GM18909 (cell line): ENCODE measurements at regions not wholly inside any gene's neighbourhood (a gene's known extent, or its start where the extent isn't known, plus 50 kb on each side); places are given as distances from the start of the nearest gene placed in this dataset.
"Not testable (repeated sequence)": the region's sequence is repeated elsewhere in the genome, so short reads cannot be mapped to it uniquely, and the experiment has no call there.

Experiments
- ATAC-seq: cut with Tn5 transposase; IDR thresholded peaks from one replicate; pipeline ENCODE4 v1.9.1; 2021; ENCODE audit warnings: mild to moderate bottlenecking; ENCODE audit not compliant: unreplicated experiment, poor library complexity

GRCh38 chr2:150222379-150222778 is 265.1 kb downstream of the RND3 start:
- ATAC-seq, result no peak

GRCh38 chr2:150219861-150220260 is 267.6 kb downstream of the RND3 start:
- ATAC-seq, result no peak

GRCh38 chr2:150215041-150215440 is 272.4 kb downstream of the RND3 start:
- ATAC-seq, result no peak

DNA sequence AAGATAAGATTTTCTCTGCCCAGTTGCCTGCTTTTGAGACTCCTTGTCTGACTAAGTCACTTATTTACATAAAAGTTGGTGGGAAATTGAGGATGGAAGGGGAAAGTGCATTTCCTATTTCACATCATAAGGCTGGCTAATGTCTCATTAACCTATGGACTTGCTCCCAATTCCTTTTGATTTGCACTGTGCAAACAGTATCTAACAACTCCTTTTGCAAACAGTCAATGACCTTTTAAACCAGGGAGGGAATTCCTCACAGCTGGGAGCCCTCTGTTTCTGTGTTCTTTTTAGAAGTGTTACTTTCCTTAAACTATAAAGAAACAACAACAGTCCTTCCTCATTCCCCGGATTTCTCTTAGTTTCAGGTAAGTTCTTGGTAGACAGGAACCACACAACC is 272.8 kb downstream of the RND3 start:
- no peak for ATAC-seq

- no peak for ATAC-seq
Measured at GRCh38 chr2:150212722-150213171, 274.7 kb downstream of the RND3 start.

GRCh38 chr2:150211164-150211631 is 276.3 kb downstream of the RND3 start:
- ATAC-seq, result no peak

GRCh38 chr2:150209746-150210145 is 277.7 kb downstream of the RND3 start:
- no peak for ATAC-seq

- ATAC-seq, result no peak
Measured at GRCh38 chr2:150208689-150209088, 278.8 kb downstream of the RND3 start.

- ATAC-seq, result no peak
Measured at GRCh38 chr2:150207979-150208378, 279.5 kb downstream of the RND3 start.

- no peak for ATAC-seq
Measured at GRCh38 chr2:150204451-150204850, 283.0 kb downstream of the RND3 start.

- not testable (repeated sequence) for ATAC-seq
Measured at GRCh38 chr2:150194816-150195215, 292.7 kb downstream of the RND3 start.

DNA sequence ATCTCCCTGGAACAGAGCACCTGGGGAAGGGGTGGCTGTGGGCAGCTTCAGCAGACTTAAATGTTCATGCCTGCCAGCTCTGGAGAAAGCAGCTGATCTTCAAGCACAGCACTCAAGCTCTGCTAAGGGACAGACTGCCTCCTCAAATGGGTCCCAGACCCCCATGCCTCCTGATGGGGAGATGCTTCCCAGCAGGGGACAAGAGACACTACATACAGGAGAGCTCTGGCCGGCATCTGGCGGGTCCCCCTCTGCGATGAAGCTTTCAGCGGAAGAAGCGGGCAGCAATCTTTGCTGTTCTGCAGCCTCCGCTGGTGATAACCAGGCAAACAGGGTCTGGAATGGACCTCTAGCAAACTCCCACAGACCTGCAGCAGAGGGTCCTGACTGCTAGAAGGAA is 294.8 kb downstream of the RND3 start:
- no peak for ATAC-seq

DNA sequence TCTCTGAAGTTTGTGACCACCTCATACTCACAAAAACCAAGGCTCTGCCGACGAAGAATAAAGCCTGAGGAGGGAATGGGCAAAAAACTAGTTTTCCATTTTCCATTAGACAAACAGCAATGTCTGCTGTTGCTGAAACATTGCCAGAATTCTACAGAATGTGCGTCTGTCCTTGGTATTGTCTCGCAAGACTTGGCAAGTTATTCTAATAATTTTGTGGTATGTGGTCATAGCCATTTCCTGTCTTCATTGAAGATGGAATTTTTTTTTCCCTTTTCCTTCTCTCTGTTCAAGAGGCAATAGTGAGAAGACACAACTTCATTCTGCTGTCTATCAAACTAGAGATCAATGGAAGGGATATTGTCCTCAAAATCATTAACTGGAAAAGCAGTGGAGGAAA is 296.1 kb downstream of the RND3 start:
- no peak for ATAC-seq

GRCh38 chr2:150190546-150190945 is 296.9 kb downstream of the RND3 start:
- ATAC-seq, result no peak

GRCh38 chr2:150188800-150189199 is 298.7 kb downstream of the RND3 start:
- no peak for ATAC-seq

DNA sequence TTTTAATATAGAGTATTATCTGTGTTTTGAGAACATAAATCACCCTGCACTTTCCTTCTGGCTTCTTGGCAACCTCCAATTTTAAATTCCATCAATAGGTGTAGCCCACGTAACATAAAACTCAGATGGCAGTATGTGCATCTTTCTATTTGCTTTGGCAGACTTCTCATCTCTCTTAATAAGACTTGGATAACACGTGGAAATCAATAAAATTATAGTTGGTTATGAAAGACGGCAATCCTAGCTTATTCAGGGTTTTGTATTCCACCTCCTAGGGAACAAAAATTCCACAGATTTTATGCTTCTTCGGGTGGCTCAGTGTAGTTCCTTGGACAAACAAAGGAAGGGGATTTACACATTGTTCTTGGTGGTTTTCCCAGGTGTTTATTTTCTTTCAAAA is 299.3 kb downstream of the RND3 start:
- no peak for ATAC-seq

- no peak for ATAC-seq
Measured at GRCh38 chr2:150182566-150183235, 304.8 kb downstream of the RND3 start.

GRCh38 chr2:150178591-150178990 is 308.9 kb downstream of the RND3 start:
- ATAC-seq, result no peak

- no peak for ATAC-seq
Measured at GRCh38 chr2:150174971-150175421, 312.5 kb downstream of the RND3 start.

GRCh38 chr2:150174056-150174805 is 313.2 kb downstream of the RND3 start:
- ATAC-seq, result no peak

DNA sequence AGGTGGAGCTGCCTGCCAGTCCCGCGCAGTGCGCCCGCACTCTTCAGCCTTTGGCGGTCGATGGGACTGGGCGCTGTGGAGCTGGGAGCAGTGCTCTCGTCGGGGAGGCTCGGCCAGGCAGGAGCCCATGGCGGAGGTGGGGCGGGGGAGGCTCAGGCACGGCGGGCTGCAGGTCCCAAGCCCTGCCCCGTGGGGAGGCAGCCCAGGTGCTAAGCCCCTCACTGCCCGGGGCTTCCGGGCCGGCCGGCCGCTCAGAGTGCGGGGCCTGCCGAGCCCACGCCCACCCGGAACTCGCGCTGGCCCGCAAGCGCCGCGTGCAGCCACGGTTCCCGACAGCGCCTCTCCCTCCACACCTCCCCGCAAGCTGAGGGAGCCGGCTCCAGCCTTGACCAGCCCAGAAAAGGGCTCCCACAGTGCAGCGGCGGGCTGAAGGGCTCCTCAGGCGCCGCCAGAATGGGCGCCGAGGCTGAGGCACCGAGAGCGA is 316.4 kb downstream of the RND3 start:
- no peak for ATAC-seq

- ATAC-seq, result no peak
Measured at GRCh38 chr2:150169237-150169629, 318.2 kb downstream of the RND3 start.
